ENCODE measurements at regions not wholly inside any gene's neighbourhood (a gene's known extent, or its start where the extent isn't known, plus 50 kb on each side); places are given as distances from the start of the nearest gene placed in this dataset.

DNA sequence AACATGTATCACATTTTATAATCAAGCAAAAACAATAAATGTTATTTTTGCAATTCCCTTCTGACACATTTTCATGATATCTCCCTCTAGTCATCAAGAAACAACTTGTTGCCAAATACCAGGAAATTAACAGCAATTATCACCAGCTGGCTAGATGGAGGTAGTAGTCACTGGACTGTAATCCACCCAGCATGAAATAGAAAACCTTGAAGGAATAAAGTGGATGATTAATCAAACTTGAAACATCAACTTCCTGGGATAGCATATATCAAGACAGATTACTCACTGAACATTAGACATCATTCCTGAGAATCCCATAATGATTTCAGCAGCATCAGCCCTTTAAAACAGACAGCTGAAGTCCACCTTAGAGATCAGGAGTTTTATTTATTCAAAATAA is 259.0 kb downstream of the CCDC59 start:
- H3K27me3 Mint-ChIP-seq: no peaks in the 10 kb centered on the region
- Histone ChIP-seq H3K4me3 (ENCODE audit: low read length) (no peak overlapping the region), H3K27ac (ENCODE audit: low read depth, low read length) (no peak overlapping the region), H3K4me1 (ENCODE audit: insufficient read depth, low read length) (no peaks in the 10 kb centered on the region), H3K9me3 (ENCODE audit: low read length) (no peaks in the 10 kb centered on the region), H3K36me3 (ENCODE audit: insufficient read depth, low read length) (no peaks in the 10 kb centered on the region), H3K27me3 (ENCODE audit: insufficient read depth, low read length, poor library complexity, severe bottlenecking) (no peaks in the 10 kb centered on the region)
- POLR2A ChIA-PET: no interaction called here
- CTCF ChIA-PET: no interaction called here
- no peaks in the 10 kb centered on the region for H3K4me1 Mint-ChIP-seq
- H3K27ac Mint-ChIP-seq: no peak overlapping the region
- no peak for DNase-seq
- no peaks in the 10 kb centered on the region for H3K36me3 Mint-ChIP-seq
- no peak overlapping the region for H3K4me3 Mint-ChIP-seq
- H3K9me3 Mint-ChIP-seq: peaks cover 2 to 11% (median 4%) of the 10 kb centered on the region in 5 donors

DNA sequence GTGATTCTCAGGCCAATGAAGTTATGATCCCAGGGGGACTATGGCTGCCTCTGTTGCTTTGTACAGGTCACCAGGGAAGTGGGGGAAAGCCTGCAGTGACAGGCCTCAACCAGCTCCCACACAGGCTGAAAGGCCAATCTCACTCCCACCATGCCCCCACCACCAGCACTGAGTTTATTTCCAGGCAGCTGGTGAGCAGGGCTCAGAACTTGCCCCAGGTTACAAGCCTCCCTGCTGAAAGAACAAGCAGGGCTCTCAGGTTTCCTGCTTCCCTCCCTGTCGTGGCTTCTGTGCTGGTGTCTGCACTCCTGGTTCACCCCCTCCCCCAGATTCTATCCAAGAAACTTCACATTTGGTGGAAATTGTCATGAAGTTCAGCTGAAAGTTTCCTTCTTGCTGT is 260.3 kb downstream of the CCDC59 start:
- Mint-ChIP-seq H3K9me3 (peaks cover 0 to 11% (median 2%) of the 10 kb centered on the region in 5 donors), H3K4me1 (no peaks in the 10 kb centered on the region), H3K4me3 (no peak overlapping the region), H3K36me3 (no peaks in the 10 kb centered on the region), H3K27me3 (no peaks in the 10 kb centered on the region), H3K27ac (no peak overlapping the region)
- ChIA-PET POLR2A (no interaction called here), CTCF (no interaction called here)
- Histone ChIP-seq H3K27me3 (ENCODE audit: insufficient read depth, low read length, poor library complexity, severe bottlenecking) (no peaks in the 10 kb centered on the region), H3K36me3 (ENCODE audit: insufficient read depth, low read length) (no peaks in the 10 kb centered on the region), H3K27ac (ENCODE audit: low read depth, low read length) (no peak overlapping the region), H3K9me3 (ENCODE audit: low read length) (no peaks in the 10 kb centered on the region), H3K4me3 (ENCODE audit: low read length) (no peak overlapping the region), H3K4me1 (ENCODE audit: insufficient read depth, low read length) (no peaks in the 10 kb centered on the region)
- no peak for DNase-seq

DNA sequence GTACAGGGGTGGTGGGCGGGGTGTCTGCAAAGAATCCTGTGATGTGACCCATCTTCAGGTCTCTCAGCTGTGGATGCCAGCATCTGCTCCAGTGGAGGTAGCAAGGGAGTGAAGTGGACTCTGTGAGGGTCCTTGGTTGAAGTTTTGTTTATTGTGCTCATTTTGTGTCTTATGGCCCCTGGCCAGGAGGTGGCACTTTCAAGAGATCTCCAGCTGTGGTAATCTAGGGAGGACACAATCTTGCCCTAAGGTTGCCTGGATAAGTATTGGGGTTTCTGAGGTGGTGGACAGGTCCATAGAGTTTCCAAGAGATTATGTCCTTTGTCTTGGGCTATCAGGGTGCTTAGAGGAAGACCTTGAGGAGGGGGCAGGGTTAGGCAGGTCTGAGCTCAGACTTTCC is 260.7 kb downstream of the CCDC59 start:
- CTCF ChIA-PET: no interaction called here
- Histone ChIP-seq H3K27me3 (ENCODE audit: insufficient read depth, low read length, poor library complexity, severe bottlenecking) (no peaks in the 10 kb centered on the region), H3K27ac (ENCODE audit: low read depth, low read length) (no peak overlapping the region), H3K9me3 (ENCODE audit: low read length) (no peaks in the 10 kb centered on the region), H3K36me3 (ENCODE audit: insufficient read depth, low read length) (no peaks in the 10 kb centered on the region), H3K4me1 (ENCODE audit: insufficient read depth, low read length) (no peaks in the 10 kb centered on the region), H3K4me3 (ENCODE audit: low read length) (no peak overlapping the region)
- Mint-ChIP-seq H3K4me3 (no peak overlapping the region), H3K9me3 (peaks cover 0 to 11% (median 2%) of the 10 kb centered on the region in 5 donors), H3K27ac (no peak overlapping the region), H3K27me3 (no peaks in the 10 kb centered on the region), H3K4me1 (no peaks in the 10 kb centered on the region), H3K36me3 (no peaks in the 10 kb centered on the region)
- DNase-seq: no peak
- POLR2A ChIA-PET: no interaction called here

DNA sequence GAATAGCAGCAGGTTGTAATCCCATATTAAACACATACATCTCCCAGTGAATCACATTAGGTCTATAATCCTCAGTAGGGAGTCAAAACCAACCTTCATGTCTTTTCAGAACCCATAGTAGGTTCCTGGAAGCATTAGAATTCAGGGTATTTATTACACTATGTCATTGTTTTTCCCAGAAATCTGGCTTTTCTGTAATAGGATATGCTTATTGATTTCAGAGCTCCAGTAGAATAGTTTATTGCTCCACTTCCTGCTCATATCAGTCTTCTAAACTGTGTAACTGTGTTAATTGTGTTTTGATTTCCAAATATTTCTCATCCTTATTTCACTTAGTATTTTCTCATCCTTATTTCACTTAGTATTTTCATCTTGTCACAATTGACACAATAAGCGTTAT is 268.0 kb downstream of the CCDC59 start:
- Histone ChIP-seq H3K27ac (ENCODE audit: low read depth, low read length) (no peak overlapping the region), H3K36me3 (ENCODE audit: insufficient read depth, low read length) (no peaks in the 10 kb centered on the region), H3K4me1 (ENCODE audit: insufficient read depth, low read length) (no peaks in the 10 kb centered on the region), H3K27me3 (ENCODE audit: insufficient read depth, low read length, poor library complexity, severe bottlenecking) (no peaks in the 10 kb centered on the region), H3K4me3 (ENCODE audit: low read length) (no peak overlapping the region), H3K9me3 (ENCODE audit: low read length) (no peaks in the 10 kb centered on the region)
- Mint-ChIP-seq H3K27me3 (no peaks in the 10 kb centered on the region), H3K27ac (no peak overlapping the region), H3K4me3 (no peak overlapping the region), H3K36me3 (no peaks in the 10 kb centered on the region), H3K4me1 (no peaks in the 10 kb centered on the region), H3K9me3 (peaks cover 0 to 17% (median 3%) of the 10 kb centered on the region in 5 donors)
- no peak for DNase-seq
- ChIA-PET POLR2A (no interaction called here), CTCF (no interaction called here)

DNA sequence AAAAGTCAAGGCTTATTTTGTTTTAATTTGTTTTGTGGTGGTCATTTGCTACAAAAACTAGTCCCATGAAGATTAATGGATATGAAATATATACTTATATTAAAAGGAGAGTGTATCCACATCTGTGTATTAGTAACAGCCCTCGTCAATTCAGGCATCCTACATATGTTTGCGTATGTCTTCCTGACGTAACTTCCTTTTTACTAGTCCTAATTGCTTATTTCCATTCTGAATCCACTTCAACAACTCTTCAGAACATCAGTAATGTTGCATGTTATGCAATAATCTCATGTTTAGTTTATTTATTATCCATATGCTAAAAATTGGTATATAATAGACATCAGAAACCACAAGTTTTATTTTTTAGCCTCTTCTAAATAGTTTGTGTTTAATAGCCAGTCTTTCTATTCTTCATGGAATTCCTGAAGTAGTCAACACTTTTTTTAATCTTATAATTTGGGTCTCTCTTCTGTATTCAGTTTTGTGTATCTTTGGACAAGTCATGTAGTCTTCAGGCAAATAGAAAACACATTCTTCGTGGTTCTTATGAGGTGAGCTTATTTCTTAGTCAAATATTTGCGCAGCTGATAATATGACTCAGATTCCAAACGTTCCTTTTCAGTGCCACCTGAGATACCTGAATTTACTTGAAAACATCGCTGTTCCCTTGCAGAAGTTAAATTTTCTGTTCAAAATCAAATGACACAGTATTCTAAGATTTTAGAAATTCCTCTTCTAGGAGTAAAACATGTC is 268.6 kb downstream of the CCDC59 start:
- Histone ChIP-seq H3K4me1 (ENCODE audit: insufficient read depth, low read length) (no peaks in the 10 kb centered on the region), H3K4me3 (ENCODE audit: low read length) (no peak overlapping the region), H3K27me3 (ENCODE audit: insufficient read depth, low read length, poor library complexity, severe bottlenecking) (no peaks in the 10 kb centered on the region), H3K36me3 (ENCODE audit: insufficient read depth, low read length) (no peaks in the 10 kb centered on the region), H3K27ac (ENCODE audit: low read depth, low read length) (no peak overlapping the region), H3K9me3 (ENCODE audit: low read length) (no peaks in the 10 kb centered on the region)
- ChIA-PET POLR2A (no interaction called here), CTCF (no interaction called here)
- Mint-ChIP-seq H3K4me1 (no peaks in the 10 kb centered on the region), H3K27me3 (no peaks in the 10 kb centered on the region), H3K36me3 (no peaks in the 10 kb centered on the region), H3K9me3 (peaks cover 0 to 15% (median 7%) of the 10 kb centered on the region in 5 donors), H3K27ac (no peak overlapping the region), H3K4me3 (no peak overlapping the region)
- no peak for DNase-seq

DNA sequence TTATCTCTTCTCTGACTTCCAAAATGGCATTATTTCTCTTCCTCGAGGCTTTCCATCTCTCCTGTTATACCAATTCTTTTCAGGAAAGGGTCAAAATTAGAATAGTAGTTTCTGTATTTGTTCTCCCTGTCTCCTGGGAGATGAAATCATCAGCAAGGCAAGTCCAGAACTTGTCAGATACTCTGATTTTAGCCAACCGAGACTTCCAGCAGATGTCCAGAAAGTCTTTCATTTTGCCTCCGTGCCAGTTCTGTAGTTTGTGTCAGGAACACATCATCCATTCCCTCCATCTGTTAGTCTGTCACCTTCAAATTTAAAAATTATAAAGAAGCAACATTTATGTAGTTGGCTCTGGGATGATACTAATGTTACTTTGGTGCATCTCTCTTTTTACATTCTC is 275.7 kb downstream of the CCDC59 start:
- POLR2A ChIA-PET: no interaction called here

DNA sequence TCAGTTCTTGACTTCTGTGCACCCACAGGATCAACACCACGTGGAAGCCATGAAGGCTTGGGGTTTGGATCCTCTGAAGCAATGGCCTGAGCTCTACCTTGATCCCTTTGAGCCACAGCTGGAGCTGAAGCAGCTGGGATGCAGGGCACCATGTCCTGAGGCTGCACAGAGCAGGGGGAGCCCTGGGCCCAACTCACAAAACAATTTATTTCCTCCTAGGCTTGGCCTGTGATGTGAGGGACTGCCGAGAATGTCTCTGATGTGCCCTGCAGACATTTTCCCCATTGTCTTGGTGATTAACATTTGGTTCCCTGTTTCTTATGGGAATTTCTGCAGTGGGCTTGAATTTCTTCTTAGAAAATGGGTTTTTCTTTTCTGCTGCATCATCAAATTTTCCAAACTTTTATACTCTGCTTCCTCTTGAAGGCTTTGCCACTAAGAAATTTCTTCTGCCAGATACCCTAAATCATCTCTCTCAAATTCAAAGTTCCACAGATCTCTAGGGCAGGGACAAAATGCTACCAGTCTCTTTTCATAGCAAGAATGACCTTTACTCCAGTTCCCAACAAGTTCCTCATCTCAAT is 288.2 kb downstream of the CCDC59 start:
- ChIA-PET CTCF (no interaction called here), POLR2A (no interaction called here)
- Histone ChIP-seq H3K9me3 (ENCODE audit: low read length) (no peaks in the 10 kb centered on the region), H3K4me1 (ENCODE audit: insufficient read depth, low read length) (no peaks in the 10 kb centered on the region), H3K27me3 (ENCODE audit: insufficient read depth, low read length, poor library complexity, severe bottlenecking) (no peaks in the 10 kb centered on the region), H3K27ac (ENCODE audit: low read depth, low read length) (no peak overlapping the region), H3K4me3 (ENCODE audit: low read length) (no peak overlapping the region), H3K36me3 (ENCODE audit: insufficient read depth, low read length) (no peaks in the 10 kb centered on the region)
- Mint-ChIP-seq H3K4me3 (no peak overlapping the region), H3K27me3 (no peaks in the 10 kb centered on the region), H3K4me1 (no peaks in the 10 kb centered on the region), H3K27ac (no peak overlapping the region), H3K9me3 (peaks cover 0 to 6% (median 2%) of the 10 kb centered on the region in 5 donors), H3K36me3 (no peaks in the 10 kb centered on the region)
- DNase-seq: no peak

More for the DNA sequence above, 275.7 kb downstream of the CCDC59 start:
- Mint-ChIP-seq H3K27me3 (no peaks in the 10 kb centered on the region), H3K36me3 (no peaks in the 10 kb centered on the region), H3K4me3 (no peak overlapping the region), H3K4me1 (no peaks in the 10 kb centered on the region), H3K27ac (no peak overlapping the region), H3K9me3 (peaks cover 0 to 22% (median 7%) of the 10 kb centered on the region in 5 donors)
- Histone ChIP-seq H3K4me1 (ENCODE audit: insufficient read depth, low read length) (no peaks in the 10 kb centered on the region), H3K9me3 (ENCODE audit: low read length) (no peaks in the 10 kb centered on the region), H3K36me3 (ENCODE audit: insufficient read depth, low read length) (no peaks in the 10 kb centered on the region), H3K27ac (ENCODE audit: low read depth, low read length) (no peak overlapping the region), H3K27me3 (ENCODE audit: insufficient read depth, low read length, poor library complexity, severe bottlenecking) (no peaks in the 10 kb centered on the region), H3K4me3 (ENCODE audit: low read length) (no peak overlapping the region)
- CTCF ChIA-PET: no interaction called here
- DNase-seq: no peak

DNA sequence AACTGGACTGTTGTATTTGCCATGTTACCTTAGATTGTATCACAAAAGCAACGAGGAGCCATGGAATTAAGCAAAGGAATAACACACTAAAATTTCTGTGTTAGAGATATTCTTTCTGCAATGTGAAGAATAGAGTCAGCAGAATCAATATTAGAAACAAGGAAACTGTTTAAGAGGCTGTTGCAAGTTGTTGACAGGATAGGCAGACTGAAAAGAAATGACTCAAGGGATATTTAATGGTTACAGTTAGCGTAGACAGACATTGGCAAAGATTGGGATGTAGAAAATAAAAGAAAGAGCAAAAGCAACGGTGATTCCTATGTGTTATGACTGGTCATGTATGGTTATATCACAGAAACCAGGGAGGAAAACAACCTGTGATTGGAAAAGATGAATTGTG is 299.0 kb upstream of the PPFIA2 start:
- Histone ChIP-seq H3K9me3 (ENCODE audit: low read length) (no peaks in the 10 kb centered on the region), H3K4me3 (ENCODE audit: low read length) (no peak overlapping the region), H3K27me3 (ENCODE audit: insufficient read depth, low read length, poor library complexity, severe bottlenecking) (no peaks in the 10 kb centered on the region), H3K36me3 (ENCODE audit: insufficient read depth, low read length) (no peaks in the 10 kb centered on the region), H3K27ac (ENCODE audit: low read depth, low read length) (no peak overlapping the region), H3K4me1 (ENCODE audit: insufficient read depth, low read length) (no peaks in the 10 kb centered on the region)
- no peaks in the 10 kb centered on the region for H3K36me3 Mint-ChIP-seq
- no peak overlapping the region for H3K27ac Mint-ChIP-seq
- POLR2A ChIA-PET: no interaction called here
- no peak for DNase-seq
- CTCF ChIA-PET: no interaction called here
- peaks cover 0 to 3% (median 0%) of the 10 kb centered on the region in 5 donors for H3K9me3 Mint-ChIP-seq
- no peaks in the 10 kb centered on the region for H3K27me3 Mint-ChIP-seq
- H3K4me3 Mint-ChIP-seq: no peak overlapping the region
- H3K4me1 Mint-ChIP-seq: no peaks in the 10 kb centered on the region

Data from CD8-positive, alpha-beta memory T cell (primary cell).